Lung (tissue), 11 donors: ENCODE measurements at regions not wholly inside any gene's neighbourhood (a gene's known extent, or its start where the extent isn't known, plus 50 kb on each side); places are given as distances from the start of the nearest gene placed in this dataset.

Experiments
- ATAC-seq: fragments of 200-7000 bp; cut with Tn5 transposase; one replicate; pipeline ENCODE4 v1.9.1; 2020; ENCODE audit warnings: moderate number of reproducible peaks; ENCODE audit not compliant: insufficient read depth, low FRiP score
- DNase-seq, 3 donors: peaks; one replicate each; pipeline ENCODE4 v3.0.0-alpha.2; 2013 to 2017
- H3K27ac ChIP-seq, 2 donors: one replicate each; pipeline ENCODE4 v1.5.1; 2013; ENCODE audit warnings: mild to moderate bottlenecking in 2 of 2, moderate library complexity in 2 of 2, control low read depth in 1 of 2, inconsistent platforms in 1 of 2, low read depth in 1 of 2, low read length in 1 of 2
- H3K27me3 ChIP-seq, 3 donors: one replicate each; pipeline ENCODE4 v1.5.1; 2013; ENCODE audit warnings: low read length in 2 of 3; ENCODE audit not compliant: control insufficient read depth in 3 of 3, insufficient read depth in 3 of 3
- H3K36me3 ChIP-seq, 4 donors: one replicate each; pipeline ENCODE4 v1.5.1; 2013; ENCODE audit warnings: low read length in 4 of 4, mild to moderate bottlenecking in 1 of 4, moderate library complexity in 1 of 4; ENCODE audit not compliant: control insufficient read depth in 4 of 4, insufficient read depth in 4 of 4
- H3K4me1 ChIP-seq, 5 donors: one replicate each; pipeline ENCODE4 v1.5.1; 2013; ENCODE audit warnings: low read length in 5 of 5, mild to moderate bottlenecking in 2 of 5, moderate library complexity in 1 of 5; ENCODE audit not compliant: control insufficient read depth in 5 of 5, insufficient read depth in 5 of 5
- H3K4me3 ChIP-seq: one replicate; pipeline ENCODE4 v1.5.1; 2013; ENCODE audit warnings: mild to moderate bottlenecking, control low read depth, moderate library complexity
- H3K9ac ChIP-seq, 2 donors: one replicate each; pipeline ENCODE4 v1.5.1; 2013; ENCODE audit warnings: low read length in 2 of 2, control low read depth in 1 of 2; ENCODE audit not compliant: insufficient read depth in 1 of 2
- H3K9me3 ChIP-seq, 4 donors: one replicate each; pipeline ENCODE4 v1.5.1; 2013; ENCODE audit warnings: low read length in 3 of 4, mild to moderate bottlenecking in 1 of 4, moderate library complexity in 1 of 4; ENCODE audit not compliant: control insufficient read depth in 4 of 4, insufficient read depth in 3 of 4
- WGBS, 2 donors: extraction: QIAGEN DNeasy Blood & Tissue Kit; methylation state at CpG; one replicate each; pipeline ENCODE4 v1.1.7; 2013; 5-methylcytosine and 5-hydroxymethylcytosine counted together
- TF ChIP-seq, protein P1 (sequence below): IDR thresholded peaks from 2 replicates; pipeline ENCODE4 v1.5.1; 2012; ENCODE audit warnings: mild to moderate bottlenecking; ENCODE audit errors: control extremely low read depth, extremely low read depth
- donor health status: control.
- donor health status: control.
- donor health status: Bipolar disorder and iron deficiency.
- donor health status: healthy.
- donor health status: DM: yes; HTN: yes; CAD: no.

DNA sequence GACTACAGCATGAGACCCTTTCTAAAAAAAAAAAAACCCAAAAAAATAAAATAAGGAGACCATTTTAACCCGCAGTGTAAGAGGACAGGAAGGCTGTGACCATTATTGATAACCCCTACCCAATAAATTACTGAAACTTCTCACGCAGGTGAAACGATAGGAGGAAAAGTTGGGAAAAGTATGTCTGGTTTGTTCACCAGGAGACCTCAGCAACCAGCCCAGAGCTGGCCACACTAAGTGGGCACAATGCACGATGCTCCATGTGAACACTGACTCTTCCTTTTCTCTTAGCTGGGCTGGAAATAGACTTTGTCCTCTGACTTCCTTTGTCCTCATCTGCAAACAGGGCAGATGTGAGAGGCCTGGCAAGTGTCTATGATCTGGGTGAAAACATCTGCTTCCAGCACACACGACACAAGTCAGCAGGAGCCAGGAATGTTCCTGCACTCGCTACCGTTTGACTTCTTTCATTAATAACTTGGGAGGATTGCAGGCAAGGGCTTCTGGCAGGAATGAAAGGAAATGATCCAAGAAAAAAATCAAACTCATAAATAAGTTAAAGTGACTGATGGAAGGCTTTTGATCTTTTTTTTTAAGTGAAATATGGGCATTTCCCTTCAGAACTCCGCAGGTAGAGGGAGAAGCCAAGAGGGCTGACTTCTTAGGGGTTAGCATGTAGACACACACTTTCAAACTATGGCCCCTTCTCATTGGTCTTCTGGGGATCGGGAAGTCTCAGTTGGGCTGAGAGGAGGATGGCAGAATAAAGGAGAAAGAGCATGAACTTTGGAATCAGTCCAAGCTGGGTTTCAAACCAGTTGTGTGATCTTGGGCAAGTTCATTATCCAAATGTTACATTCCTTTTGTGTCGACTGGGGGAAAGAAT, 137.4 kb upstream of the MYCN start:
- H3K36me3 ChIP-seq = no peaks in the 10 kb centered on the region
- DNase-seq = no peak
- H3K27ac ChIP-seq = no peak overlapping the region
- H3K4me1 ChIP-seq = peaks cover 0 to 9% (median 4%) of the 10 kb centered on the region in 5 donors
- H3K4me3 ChIP-seq = no peak overlapping the region
- TF ChIP-seq, protein P1, sequence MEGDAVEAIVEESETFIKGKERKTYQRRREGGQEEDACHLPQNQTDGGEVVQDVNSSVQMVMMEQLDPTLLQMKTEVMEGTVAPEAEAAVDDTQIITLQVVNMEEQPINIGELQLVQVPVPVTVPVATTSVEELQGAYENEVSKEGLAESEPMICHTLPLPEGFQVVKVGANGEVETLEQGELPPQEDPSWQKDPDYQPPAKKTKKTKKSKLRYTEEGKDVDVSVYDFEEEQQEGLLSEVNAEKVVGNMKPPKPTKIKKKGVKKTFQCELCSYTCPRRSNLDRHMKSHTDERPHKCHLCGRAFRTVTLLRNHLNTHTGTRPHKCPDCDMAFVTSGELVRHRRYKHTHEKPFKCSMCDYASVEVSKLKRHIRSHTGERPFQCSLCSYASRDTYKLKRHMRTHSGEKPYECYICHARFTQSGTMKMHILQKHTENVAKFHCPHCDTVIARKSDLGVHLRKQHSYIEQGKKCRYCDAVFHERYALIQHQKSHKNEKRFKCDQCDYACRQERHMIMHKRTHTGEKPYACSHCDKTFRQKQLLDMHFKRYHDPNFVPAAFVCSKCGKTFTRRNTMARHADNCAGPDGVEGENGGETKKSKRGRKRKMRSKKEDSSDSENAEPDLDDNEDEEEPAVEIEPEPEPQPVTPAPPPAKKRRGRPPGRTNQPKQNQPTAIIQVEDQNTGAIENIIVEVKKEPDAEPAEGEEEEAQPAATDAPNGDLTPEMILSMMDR = no peak
- no peak for ATAC-seq
- WGBS, 2 donors = 63 to 77% methylated on average over 10 of the region's 10 CpGs
- H3K9ac ChIP-seq = no peak overlapping the region
- H3K27me3 ChIP-seq = no peaks in the 10 kb centered on the region
- no peaks in the 10 kb centered on the region for H3K9me3 ChIP-seq

DNA sequence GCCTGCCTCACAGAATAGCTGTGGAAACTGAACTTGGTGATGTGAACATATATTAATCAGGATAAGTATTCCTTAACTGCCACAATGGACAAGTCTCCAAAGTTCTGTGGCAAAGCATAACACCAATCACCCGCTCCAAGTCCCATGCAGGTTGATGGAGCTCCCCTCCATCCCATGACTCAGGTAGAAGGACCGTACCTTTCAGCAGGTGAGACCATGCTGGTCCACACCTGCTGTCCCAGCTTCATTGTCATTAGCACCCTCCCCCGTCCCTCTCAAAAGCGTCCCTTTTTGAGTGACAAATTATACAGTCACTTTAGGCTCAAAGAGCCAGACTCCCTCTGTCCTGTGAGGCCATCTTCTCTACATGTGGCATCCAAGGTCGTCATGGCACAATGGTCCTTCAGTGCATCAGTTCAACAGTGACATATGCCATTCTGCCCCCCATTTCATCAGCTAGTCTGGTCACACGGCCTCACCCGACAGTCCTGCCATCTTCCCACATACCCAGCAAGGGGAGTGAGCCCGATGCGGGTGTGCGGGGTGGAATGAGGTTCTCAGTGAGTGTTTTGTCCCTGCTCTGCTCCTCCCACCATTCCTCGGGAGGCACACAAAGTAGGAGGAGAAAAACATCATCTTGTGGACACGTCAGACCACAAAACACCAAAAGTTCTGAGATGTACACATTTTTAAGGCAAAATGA, 136.7 kb upstream of the MYCN start:
- DNase-seq (no peak), ATAC-seq (no peak)
- Histone ChIP-seq H3K9me3 (no peaks in the 10 kb centered on the region), H3K27ac (no peak overlapping the region), H3K9ac (no peak overlapping the region), H3K27me3 (no peaks in the 10 kb centered on the region), H3K4me1 (peaks cover 0 to 8% (median 3%) of the 10 kb centered on the region in 5 donors), H3K36me3 (no peaks in the 10 kb centered on the region), H3K4me3 (no peak overlapping the region)
- WGBS, 2 donors = 93 to 95% methylated on average over 12 of the region's 12 CpGs
- TF ChIP-seq, protein P1 = no peak

- Histone ChIP-seq H3K4me3 (no peak overlapping the region), H3K9ac (no peak overlapping the region), H3K9me3 (no peaks in the 10 kb centered on the region), H3K4me1 (peaks cover 0 to 12% (median 0%) of the 10 kb centered on the region in 5 donors), H3K27ac (no peak overlapping the region), H3K36me3 (no peaks in the 10 kb centered on the region), H3K27me3 (no peaks in the 10 kb centered on the region)
- TF ChIP-seq, protein P1 = no peak
- ATAC-seq = no peak
- WGBS, 2 donors = 89 to 96% methylated on average over 1 of the region's 1 CpG
- no peak for DNase-seq
Measured at GRCh38 chr2:15804246-15804619, 136.1 kb upstream of the MYCN start.
